Fibroblast of lung (primary cell): ENCODE measurements at regions not wholly inside any gene's neighbourhood (a gene's known extent, or its start where the extent isn't known, plus 50 kb on each side); places are given as distances from the start of the nearest gene placed in this dataset.
A peak's percentile ranks its signal among the peaks of the same experiment; 100 is the strongest.

Source experiments
- DNase-seq, 2 donors: peaks; one replicate each; pipeline versions ENCODE4 v3.0.0 to v3.0.0-alpha.2; 2010; ENCODE audit warnings: low read depth in 2 of 2
- H2AFZ ChIP-seq: 2 replicates; pipeline ENCODE4 v1.5.1; 2012; ENCODE audit warnings: low read length, control low read depth, inconsistent platforms
- H3K27ac ChIP-seq: 2 replicates; pipeline ENCODE4 v1.5.1; 2011; ENCODE audit warnings: low read length, control low read depth; ENCODE audit not compliant: insufficient read depth
- H3K27me3 ChIP-seq: 2 replicates; pipeline ENCODE4 v1.5.1; 2011; ENCODE audit warnings: mild to moderate bottlenecking, low read length; ENCODE audit not compliant: control insufficient read depth, insufficient read depth
- H3K36me3 ChIP-seq: 2 replicates; pipeline ENCODE4 v1.5.1; 2011; ENCODE audit warnings: low read length; ENCODE audit not compliant: control insufficient read depth, insufficient read depth
- H3K4me1 ChIP-seq: 2 replicates; pipeline ENCODE4 v1.5.1; 2011; ENCODE audit warnings: low read length; ENCODE audit not compliant: control insufficient read depth, insufficient read depth; ENCODE audit errors: extremely low read depth
- H3K4me2 ChIP-seq: 2 replicates; pipeline ENCODE4 v1.5.1; 2011; ENCODE audit warnings: low read length, control low read depth; ENCODE audit not compliant: insufficient read depth; ENCODE audit errors: extremely low read depth
- H3K4me3 ChIP-seq, 4 experiments: fragments of 200-600 bp in 1 of 4; sonication (generic) in 1 of 4; replicated peaks in 1 of 4; 2 replicates each; pipeline ENCODE4 v1.5.1; 2011 to 2016; ENCODE audit warnings: low read length in 4 of 4, low read depth in 3 of 4, mild to moderate bottlenecking in 3 of 4, control low read depth in 2 of 4, inconsistent platforms in 1 of 4, mixed read lengths in 1 of 4; ENCODE audit not compliant: insufficient read depth in 1 of 4; ENCODE audit errors: control extremely low read depth in 1 of 4
- H3K79me2 ChIP-seq: 2 replicates; pipeline ENCODE4 v1.5.1; 2012; ENCODE audit warnings: mild to moderate bottlenecking, low read length, inconsistent platforms; ENCODE audit not compliant: control insufficient read depth, insufficient read depth
- H3K9ac ChIP-seq: 2 replicates; pipeline ENCODE4 v1.5.1; 2011; ENCODE audit warnings: mild to moderate bottlenecking, low read length, control low read depth; ENCODE audit not compliant: insufficient read depth
- H3K9me3 ChIP-seq: 2 replicates; pipeline ENCODE4 v1.5.1; 2012; ENCODE audit warnings: low read depth, low read length; ENCODE audit not compliant: control insufficient read depth, insufficient read depth
- H4K20me1 ChIP-seq: 2 replicates; pipeline ENCODE4 v1.5.1; 2011; ENCODE audit warnings: low read length; ENCODE audit not compliant: control insufficient read depth, insufficient read depth; ENCODE audit errors: extremely low read depth
- EZH2 ChIP-seq: IDR thresholded peaks from 2 replicates; pipeline ENCODE4 v1.5.1; 2012; ENCODE audit warnings: low read length, control low read depth, mild to moderate bottlenecking; ENCODE audit errors: missing control alignments
- TF ChIP-seq, protein P1 (sequence below), 2 donors: IDR thresholded peaks in 1 of 2; conservative IDR thresholded peaks in 1 of 2; 1 replicate in 1 of 2; 2 replicates in 1 of 2; pipeline ENCODE4 v1.5.1; 2011 to 2012; ENCODE audit warnings: low read length in 2 of 2, control low read depth in 1 of 2, inconsistent platforms in 1 of 2, low read depth in 1 of 2, mild to moderate bottlenecking in 1 of 2

DNA sequence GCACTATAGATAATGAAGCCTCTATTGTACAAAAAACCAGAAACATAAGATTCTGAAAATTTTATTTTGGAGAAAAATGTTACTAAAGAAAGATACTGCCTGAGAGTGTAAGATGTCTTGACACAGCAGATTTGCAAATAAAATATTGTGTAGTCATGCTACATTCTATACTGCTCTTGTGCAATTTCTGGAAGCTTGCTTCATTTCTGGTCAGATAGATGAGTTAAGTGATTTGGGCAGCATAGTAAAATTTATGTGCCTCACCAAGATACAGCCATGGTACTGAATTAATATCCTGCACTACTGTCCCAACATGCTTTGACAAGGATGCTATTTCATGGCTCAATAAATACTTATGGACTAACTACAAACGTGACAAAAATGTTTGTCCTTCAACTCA, 55.1 kb upstream of the STARD13 start:
- H2AFZ ChIP-seq: no peak overlapping the region
- no peak overlapping the region for H3K27ac ChIP-seq
- H4K20me1 ChIP-seq: no peaks in the 10 kb centered on the region
- no peak overlapping the region for H3K9ac ChIP-seq
- no peaks in the 10 kb centered on the region for H3K27me3 ChIP-seq
- no peaks in the 10 kb centered on the region for H3K79me2 ChIP-seq
- TF ChIP-seq, protein P1, sequence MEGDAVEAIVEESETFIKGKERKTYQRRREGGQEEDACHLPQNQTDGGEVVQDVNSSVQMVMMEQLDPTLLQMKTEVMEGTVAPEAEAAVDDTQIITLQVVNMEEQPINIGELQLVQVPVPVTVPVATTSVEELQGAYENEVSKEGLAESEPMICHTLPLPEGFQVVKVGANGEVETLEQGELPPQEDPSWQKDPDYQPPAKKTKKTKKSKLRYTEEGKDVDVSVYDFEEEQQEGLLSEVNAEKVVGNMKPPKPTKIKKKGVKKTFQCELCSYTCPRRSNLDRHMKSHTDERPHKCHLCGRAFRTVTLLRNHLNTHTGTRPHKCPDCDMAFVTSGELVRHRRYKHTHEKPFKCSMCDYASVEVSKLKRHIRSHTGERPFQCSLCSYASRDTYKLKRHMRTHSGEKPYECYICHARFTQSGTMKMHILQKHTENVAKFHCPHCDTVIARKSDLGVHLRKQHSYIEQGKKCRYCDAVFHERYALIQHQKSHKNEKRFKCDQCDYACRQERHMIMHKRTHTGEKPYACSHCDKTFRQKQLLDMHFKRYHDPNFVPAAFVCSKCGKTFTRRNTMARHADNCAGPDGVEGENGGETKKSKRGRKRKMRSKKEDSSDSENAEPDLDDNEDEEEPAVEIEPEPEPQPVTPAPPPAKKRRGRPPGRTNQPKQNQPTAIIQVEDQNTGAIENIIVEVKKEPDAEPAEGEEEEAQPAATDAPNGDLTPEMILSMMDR (conservative IDR thresholded peaks at IDR 0.05 in 1 of 2, IDR thresholded peaks at IDR 0.05 in 1 of 2; ENCODE audit: low read depth in 1 of 2, low read length in 2 of 2): no peak
- H3K4me3 ChIP-seq: no peak overlapping the region
- DNase-seq: peak in 1 of 2 donors; percentile 58
- no peaks in the 10 kb centered on the region for H3K9me3 ChIP-seq
- H3K4me1 ChIP-seq: no peaks in the 10 kb centered on the region
- H3K36me3 ChIP-seq: no peaks in the 10 kb centered on the region
- no peak overlapping the region for H3K4me2 ChIP-seq

GRCh38 chr13:33341861-33342452, 56.4 kb upstream of the STARD13 start:
- Histone ChIP-seq H3K27ac (no peak overlapping the region), H3K36me3 (no peaks in the 10 kb centered on the region), H2AFZ (no peak overlapping the region), H3K27me3 (no peaks in the 10 kb centered on the region), H4K20me1 (no peaks in the 10 kb centered on the region), H3K9me3 (no peaks in the 10 kb centered on the region), H3K79me2 (peaks cover 6% of the 10 kb centered on the region), H3K4me1 (no peaks in the 10 kb centered on the region), H3K4me3 (no peak overlapping the region), H3K9ac (no peak overlapping the region), H3K4me2 (no peak overlapping the region)
- TF ChIP-seq, protein P1 (conservative IDR thresholded peaks at IDR 0.05 in 1 of 2, IDR thresholded peaks at IDR 0.05 in 1 of 2; ENCODE audit: low read depth in 1 of 2, low read length in 2 of 2): no peak
- no peak for TF ChIP-seq EZH2
- no peak for DNase-seq

DNA sequence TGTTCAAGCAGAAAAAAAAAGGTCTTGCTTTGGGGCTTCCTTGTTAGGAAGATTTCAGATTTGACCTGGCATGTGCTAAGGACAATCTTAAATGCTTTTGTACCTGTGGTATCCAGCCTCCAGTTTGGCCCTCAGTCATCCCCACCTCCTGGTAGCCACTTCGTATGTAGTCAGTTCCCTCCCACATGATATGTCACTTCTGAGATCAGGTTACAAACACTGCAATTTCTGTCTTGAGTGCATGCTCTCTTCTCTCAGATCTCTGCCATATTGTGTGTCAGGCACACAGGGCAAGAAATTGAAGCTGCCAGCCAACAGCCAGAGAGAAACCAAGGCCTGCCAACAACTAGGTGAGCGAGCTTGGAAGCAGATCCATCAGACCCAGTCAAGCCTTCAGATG, 60.3 kb upstream of the STARD13 start:
- DNase-seq: peak in 1 of 2 donors; percentile 9
- no peak overlapping the region for H3K4me2 ChIP-seq
- no peaks in the 10 kb centered on the region for H3K36me3 ChIP-seq
- no peak overlapping the region for H3K27ac ChIP-seq
- no peak overlapping the region for H3K9ac ChIP-seq
- H3K9me3 ChIP-seq: no peaks in the 10 kb centered on the region
- peaks cover 6% of the 10 kb centered on the region for H3K4me1 ChIP-seq
- no peaks in the 10 kb centered on the region for H3K27me3 ChIP-seq
- peaks cover 23% of the 10 kb centered on the region for H3K79me2 ChIP-seq
- no peak overlapping the region for H2AFZ ChIP-seq
- H4K20me1 ChIP-seq: no peaks in the 10 kb centered on the region
- TF ChIP-seq, protein P1 (conservative IDR thresholded peaks at IDR 0.05 in 1 of 2, IDR thresholded peaks at IDR 0.05 in 1 of 2; ENCODE audit: low read depth in 1 of 2, low read length in 2 of 2): no peak
- TF ChIP-seq EZH2: no peak
- H3K4me3 ChIP-seq: no peak overlapping the region
